ENCODE measurements at regions not wholly inside any gene's neighbourhood (a gene's known extent, or its start where the extent isn't known, plus 50 kb on each side); places are given as distances from the start of the nearest gene placed in this dataset.
"Not testable (repeated sequence)": the region's sequence is repeated elsewhere in the genome, so short reads cannot be mapped to it uniquely, and the experiment has no call there.

GRCh38 chr10:124190476-124190875, 97.1 kb upstream of the CHST15 start:
- not testable (repeated sequence) for DNase-seq (ENCODE audit: low read depth in 1 of 2, low spot score in 1 of 2)

GRCh38 chr10:124186956-124187355, 93.6 kb upstream of the CHST15 start:
- DNase-seq (ENCODE audit: low read depth in 1 of 2, low spot score in 1 of 2) = no peak

- no peak for DNase-seq (ENCODE audit: low read depth in 1 of 2, low spot score in 1 of 2)
Measured at GRCh38 chr10:124185084-124185483, 91.7 kb upstream of the CHST15 start.

GRCh38 chr10:124184208-124184830, 90.9 kb upstream of the CHST15 start:
- DNase-seq (ENCODE audit: low read depth in 1 of 2, low spot score in 1 of 2) = no peak

- DNase-seq (ENCODE audit: low read depth in 1 of 2, low spot score in 1 of 2) = no peak
Measured at GRCh38 chr10:124183617-124184016, 90.2 kb upstream of the CHST15 start.

- DNase-seq (ENCODE audit: low read depth in 1 of 2, low spot score in 1 of 2) = no peak
Measured at GRCh38 chr10:124182088-124182541, 88.7 kb upstream of the CHST15 start.

GRCh38 chr10:124181656-124182055, 88.3 kb upstream of the CHST15 start:
- no peak for DNase-seq (ENCODE audit: low read depth in 1 of 2, low spot score in 1 of 2)

- DNase-seq (ENCODE audit: low read depth in 1 of 2, low spot score in 1 of 2) = no peak
Measured at GRCh38 chr10:124180947-124181549, 87.7 kb upstream of the CHST15 start.

GRCh38 chr10:124180044-124180745, 86.8 kb upstream of the CHST15 start:
- DNase-seq (ENCODE audit: low read depth in 1 of 2, low spot score in 1 of 2) = no peak

- DNase-seq (ENCODE audit: low read depth in 1 of 2, low spot score in 1 of 2) = no peak
Measured at GRCh38 chr10:124179308-124180043, 86.1 kb upstream of the CHST15 start.

GRCh38 chr10:124177180-124177518, 83.8 kb upstream of the CHST15 start:
- DNase-seq (ENCODE audit: low read depth in 1 of 2, low spot score in 1 of 2) = no peak

- DNase-seq (ENCODE audit: low read depth in 1 of 2, low spot score in 1 of 2) = no peak
Measured at GRCh38 chr10:124176349-124177179, 83.2 kb upstream of the CHST15 start.

GRCh38 chr10:124175701-124176348, 82.4 kb upstream of the CHST15 start:
- no peak for DNase-seq (ENCODE audit: low read depth in 1 of 2, low spot score in 1 of 2)

- no peak for DNase-seq (ENCODE audit: low read depth in 1 of 2, low spot score in 1 of 2)
Measured at GRCh38 chr10:124174673-124175645, 81.6 kb upstream of the CHST15 start.

GRCh38 chr10:124174071-124174566, 80.7 kb upstream of the CHST15 start:
- DNase-seq (ENCODE audit: low read depth in 1 of 2, low spot score in 1 of 2) = no peak

GRCh38 chr10:124173298-124173900, 80.0 kb upstream of the CHST15 start:
- no peak for DNase-seq (ENCODE audit: low read depth in 1 of 2, low spot score in 1 of 2)

- DNase-seq (ENCODE audit: low read depth in 1 of 2, low spot score in 1 of 2) = no peak
Measured at GRCh38 chr10:124172181-124172916, 79.0 kb upstream of the CHST15 start.

- no peak for DNase-seq (ENCODE audit: low read depth in 1 of 2, low spot score in 1 of 2)
Measured at GRCh38 chr10:124171561-124171960, 78.2 kb upstream of the CHST15 start.

All from activated T-helper 1 cell treated with anti-CD3 and anti-CD28 coated beads, Interleukin-2, amount 50 U/mL, for 16 hours (primary cell).